DMS53 treated with DMSO at 0.1 percent for 48 hours (cell line): ENCODE measurements at regions not wholly inside any gene's neighbourhood (a gene's known extent, or its start where the extent isn't known, plus 50 kb on each side); places are given as distances from the start of the nearest gene placed in this dataset.

Experiments
- DNase-seq: peaks from one replicate; lab custom pipeline; 2025; ENCODE audit not compliant: unreplicated experiment; lab: John Stamatoyannopoulos, UW

DNA sequence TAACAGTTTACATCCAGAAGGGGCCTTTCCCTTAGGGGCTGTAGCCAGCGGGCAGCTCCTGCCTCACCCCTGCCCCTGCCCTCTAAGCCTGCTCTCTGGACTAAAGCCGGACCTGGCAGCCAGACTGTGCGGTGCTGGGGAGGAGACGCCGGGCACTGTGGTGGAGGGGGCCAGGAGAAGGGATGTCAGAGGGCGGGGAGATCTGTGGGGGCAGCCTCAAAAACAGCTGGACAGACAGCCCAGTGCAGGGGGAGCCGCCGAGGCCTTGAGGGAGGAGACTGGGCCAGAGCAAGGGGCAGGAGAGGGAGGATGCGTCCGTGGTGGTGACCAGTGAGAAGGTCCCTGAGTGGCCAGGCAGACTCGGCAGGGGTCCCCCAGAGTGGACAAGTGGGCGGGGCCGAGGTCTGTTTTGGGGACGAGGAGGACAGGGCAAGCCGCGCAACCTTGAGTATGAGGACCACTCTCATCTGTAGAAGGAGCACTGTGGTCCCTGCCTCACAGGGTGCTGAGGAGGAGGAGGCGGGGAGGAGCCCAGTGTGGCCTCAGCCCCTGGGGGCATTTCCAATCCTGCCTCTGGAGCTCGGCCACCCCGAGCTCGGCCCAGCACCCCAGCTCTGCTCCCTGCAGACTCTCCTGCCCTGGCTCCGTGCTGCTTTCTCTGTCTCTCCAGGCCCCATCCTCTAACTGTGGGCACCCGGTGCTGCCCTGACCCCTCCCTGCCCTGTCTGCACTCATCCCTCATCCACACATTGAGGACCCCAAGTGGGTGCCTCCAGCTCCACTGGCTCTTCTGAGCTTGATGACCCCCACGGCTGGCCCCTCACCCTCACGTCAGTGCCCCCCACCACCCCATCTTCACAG is 59.2 kb upstream of the NKX1-1 start:
- DNase-seq, result no peak

- DNase-seq, result no peak
These were observed 58.4 kb upstream of the NKX1-1 start for GRCh38 chr4:1464581-1465171.

DNA sequence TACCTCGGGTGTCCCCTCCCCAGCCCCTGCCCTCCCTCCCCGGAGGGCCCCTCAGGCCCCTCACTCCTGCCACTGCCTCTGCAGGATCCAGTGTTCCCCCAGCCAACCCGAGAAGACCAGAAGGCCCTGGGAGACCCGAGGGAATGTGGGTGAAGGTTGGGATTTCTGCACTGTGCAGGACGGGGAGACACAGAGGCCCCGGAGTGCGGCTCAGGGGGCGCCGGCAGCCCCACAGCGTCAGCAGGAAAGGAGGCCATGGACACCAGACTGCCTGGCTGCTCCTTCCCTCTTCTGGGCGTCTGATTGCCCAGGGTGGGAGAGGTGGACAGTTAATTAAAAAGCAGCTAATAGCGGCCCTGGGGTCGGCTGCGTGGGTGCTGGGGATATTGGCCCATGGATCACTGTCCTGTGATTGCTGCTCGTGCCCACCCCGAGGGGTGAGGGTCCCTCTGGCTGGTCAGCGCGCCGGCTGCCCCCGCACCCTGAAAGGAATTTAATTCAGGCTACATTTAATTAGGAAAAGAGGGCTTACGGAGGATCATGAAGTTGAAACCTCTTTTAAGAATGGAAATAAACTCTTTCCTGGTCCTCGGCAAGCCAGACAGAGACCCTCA is 57.8 kb upstream of the NKX1-1 start:
- DNase-seq, result no peak

DNA sequence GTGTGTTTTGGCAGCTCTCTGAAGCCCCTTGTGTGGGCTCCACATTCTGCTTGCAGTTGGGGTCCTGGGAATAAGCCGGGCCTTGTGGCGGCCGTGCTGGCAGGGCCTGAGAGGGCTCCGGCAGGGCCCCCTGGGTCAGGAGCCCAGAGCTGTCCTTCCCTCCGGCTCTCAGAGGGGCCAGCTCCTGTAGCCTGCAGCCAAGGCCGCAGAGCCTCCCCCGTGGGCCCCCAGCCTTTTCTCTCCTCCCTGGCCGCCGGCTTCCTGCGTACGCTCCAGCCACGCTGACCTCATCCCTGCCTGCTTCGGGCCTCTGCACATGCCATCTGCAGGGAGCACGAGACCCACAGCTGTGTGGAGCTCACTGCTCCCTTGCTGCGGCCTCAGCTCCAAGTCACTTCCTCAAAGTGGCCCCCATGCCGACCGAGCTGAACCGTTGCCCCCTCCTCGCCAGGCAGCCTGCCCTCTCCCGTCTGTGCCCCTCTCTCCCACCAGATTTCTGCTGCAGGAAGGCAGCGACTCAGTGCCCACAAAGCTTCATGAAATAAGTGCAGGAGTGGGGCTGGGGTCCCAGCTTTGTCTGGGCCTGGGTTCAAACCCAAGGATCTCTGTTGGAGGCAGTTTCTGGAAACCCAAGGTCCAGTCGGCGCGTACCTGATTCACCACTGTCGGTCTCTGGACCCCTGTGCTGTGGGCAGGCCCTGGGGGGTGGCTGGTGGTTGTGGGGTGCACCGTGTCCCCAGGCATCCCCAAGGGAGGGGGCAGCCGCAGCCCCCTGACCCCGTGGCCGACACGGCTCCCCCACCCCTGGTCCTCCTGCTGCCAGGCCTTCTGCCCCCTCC is 57.1 kb upstream of the NKX1-1 start:
- no peak for DNase-seq

DNA sequence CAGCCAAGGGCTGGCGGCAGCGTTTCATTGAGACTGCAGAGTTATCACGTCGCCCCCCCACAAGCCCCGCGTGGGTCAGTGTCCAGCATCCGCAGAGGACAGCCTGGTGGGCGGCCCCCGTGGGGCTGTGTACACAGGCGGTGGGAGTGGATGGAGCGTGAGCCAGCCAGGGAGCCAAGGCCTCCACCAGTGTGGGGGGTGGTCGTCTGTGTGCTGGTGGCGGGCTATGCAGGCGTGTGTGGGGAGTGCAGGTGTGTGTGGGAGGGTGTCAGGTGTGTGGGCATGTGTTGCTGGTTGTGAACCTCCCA is 56.5 kb upstream of the NKX1-1 start:
- DNase-seq, result no peak

GRCh38 chr4:1462009-1462767 is 55.9 kb upstream of the NKX1-1 start:
- DNase-seq, result no peak

DNA sequence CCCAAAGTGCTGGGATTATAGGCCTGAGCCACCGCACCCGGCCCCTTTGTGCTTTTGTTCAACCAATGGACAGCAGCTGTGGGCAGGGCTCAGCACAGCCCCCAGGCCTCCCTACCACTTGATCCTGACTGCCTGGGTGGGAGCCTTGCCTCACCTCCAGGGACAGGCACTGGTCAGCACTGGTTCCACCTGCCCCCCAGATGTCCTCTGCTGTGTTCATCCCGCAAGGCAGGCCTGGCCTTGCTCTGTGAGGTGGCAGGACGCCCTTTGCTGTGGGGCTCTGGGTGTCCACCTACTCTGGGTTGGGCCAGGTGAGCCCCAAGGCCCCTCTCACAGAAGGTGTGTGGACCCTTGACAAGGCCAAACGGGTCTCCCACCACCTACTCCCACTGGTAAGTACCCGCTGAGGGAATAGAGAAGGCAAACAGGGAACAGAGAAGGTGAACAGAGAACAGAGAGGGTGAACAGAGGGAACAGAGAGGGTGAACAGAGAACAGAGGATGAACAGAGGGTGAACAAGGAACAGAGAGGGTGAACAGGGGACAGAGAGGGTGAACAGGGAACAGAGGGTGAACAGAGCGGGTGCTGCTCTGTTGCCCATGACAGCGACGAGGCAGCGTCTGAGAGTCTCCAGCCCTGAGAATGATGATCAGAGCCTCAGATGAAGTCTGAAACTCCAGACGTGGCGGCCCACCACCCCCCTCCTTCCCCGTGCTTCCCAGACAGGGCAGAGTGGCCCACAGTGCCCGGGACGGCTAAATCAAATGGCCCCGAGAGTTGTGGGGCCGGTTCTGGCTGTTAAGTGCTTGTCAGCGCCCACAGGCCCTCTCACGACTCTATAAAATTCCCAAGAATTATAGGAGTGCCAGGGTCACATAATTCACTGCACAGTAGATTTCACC is 55.0 kb upstream of the NKX1-1 start:
- DNase-seq, result no peak

GRCh38 chr4:1459722-1460511 is 53.7 kb upstream of the NKX1-1 start:
- DNase-seq, result no peak

DNA sequence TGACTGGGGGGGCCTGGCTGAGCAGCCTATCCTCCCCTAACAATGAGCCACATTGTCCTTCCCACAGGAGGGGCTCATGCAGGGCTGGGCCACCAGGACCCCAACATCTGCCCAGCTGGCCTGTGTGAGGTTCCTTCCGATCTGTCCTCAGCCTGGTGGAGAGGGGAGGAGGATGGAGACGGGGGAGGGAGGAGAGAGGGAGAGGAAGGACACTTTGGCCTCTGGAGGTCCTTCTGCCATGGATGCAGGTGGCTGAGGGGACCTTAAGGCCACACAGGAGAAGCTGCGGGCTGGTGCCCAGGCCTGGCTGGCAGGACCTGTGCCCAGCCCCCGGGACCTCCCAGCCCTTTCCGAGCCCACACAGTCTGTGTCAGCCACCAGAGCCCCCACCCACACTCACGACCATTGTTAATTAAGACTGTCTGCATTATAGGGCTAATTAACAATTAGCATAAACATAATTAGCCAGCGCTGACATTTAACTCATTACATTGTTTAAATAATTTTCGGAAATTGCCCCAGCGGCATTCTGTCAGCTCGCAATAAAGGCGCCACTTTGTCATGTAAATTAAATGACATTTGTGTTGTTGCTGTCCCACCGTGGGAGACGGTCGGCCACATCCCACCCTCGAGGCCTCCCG is 53.0 kb upstream of the NKX1-1 start:
- DNase-seq, result no peak

GRCh38 chr4:1458581-1458980 is 52.3 kb upstream of the NKX1-1 start:
- DNase-seq, result no peak
